ENCODE measurements at regions not wholly inside any gene's neighbourhood (a gene's known extent, or its start where the extent isn't known, plus 50 kb on each side); places are given as distances from the start of the nearest gene placed in this dataset.

DNA sequence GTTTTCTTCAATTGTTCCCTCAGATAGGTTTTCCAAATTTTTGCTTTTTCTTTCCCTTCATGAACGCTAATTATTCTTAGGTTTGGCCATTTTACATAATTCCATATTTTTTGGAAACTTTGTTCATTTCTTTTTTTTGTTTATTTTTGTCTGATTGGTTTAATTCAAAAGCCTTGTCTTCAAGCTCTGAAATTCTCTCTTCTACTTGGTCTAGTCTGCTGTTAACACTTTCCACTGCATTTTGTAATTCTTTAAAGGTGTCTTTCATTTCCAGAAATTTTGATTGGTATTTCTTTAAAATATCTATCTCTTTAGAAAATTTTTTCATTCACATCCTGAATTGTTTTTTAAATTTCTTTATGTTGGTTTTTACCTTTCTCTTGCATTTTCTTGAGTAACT is 63.9 kb upstream of the VLDLR start:
- WGBS, 2 experiments (ENCODE audit: low coverage in 1 of 2, low lambda C conversion rate in 2 of 2, missing lambda C conversion rate in 2 of 2) = 91 to 96% methylated on average over 1 of the region's 1 CpG
- H3K9me3 ChIP-seq (ENCODE audit: low read depth) = no peaks in the 10 kb centered on the region
- no peak overlapping the region for H3K4me3 ChIP-seq
- H2AFZ ChIP-seq = no peak overlapping the region
- peaks cover 26% of the 10 kb centered on the region for H3K4me1 ChIP-seq (ENCODE audit: insufficient read depth)
- H3K79me2 ChIP-seq (ENCODE audit: insufficient read depth) = no peaks in the 10 kb centered on the region
- H3K4me2 ChIP-seq (ENCODE audit: unreplicated experiment) = no peak overlapping the region
- H3K9me2 ChIP-seq (ENCODE audit: insufficient read depth) = no peaks in the 10 kb centered on the region
- no peaks in the 10 kb centered on the region for H3K36me3 ChIP-seq (ENCODE audit: low read depth)
- no peak for DNase-seq
- H3K27me3 ChIP-seq (replicated peaks; ENCODE audit: insufficient read depth) = no peaks in the 10 kb centered on the region
- no peak overlapping the region for H3K27ac ChIP-seq
- no peak overlapping the region for H3K9ac ChIP-seq
- H3F3A ChIP-seq (ENCODE audit: insufficient read depth) = peaks cover 24% of the 10 kb centered on the region
- H4K20me1 ChIP-seq (ENCODE audit: insufficient read depth) = no peaks in the 10 kb centered on the region
- in situ Hi-C loops (cut with MboI) = no loop called here
- TF ChIP-seq EZH2phosphoT487 (IDR thresholded peaks at IDR 0.05; ENCODE audit: insufficient read depth, low read depth) = no peak
- TF ChIP-seq EZH2 (IDR thresholded peaks at IDR 0.05; ENCODE audit: insufficient read depth, poor library complexity, severe bottlenecking) = no peak

DNA sequence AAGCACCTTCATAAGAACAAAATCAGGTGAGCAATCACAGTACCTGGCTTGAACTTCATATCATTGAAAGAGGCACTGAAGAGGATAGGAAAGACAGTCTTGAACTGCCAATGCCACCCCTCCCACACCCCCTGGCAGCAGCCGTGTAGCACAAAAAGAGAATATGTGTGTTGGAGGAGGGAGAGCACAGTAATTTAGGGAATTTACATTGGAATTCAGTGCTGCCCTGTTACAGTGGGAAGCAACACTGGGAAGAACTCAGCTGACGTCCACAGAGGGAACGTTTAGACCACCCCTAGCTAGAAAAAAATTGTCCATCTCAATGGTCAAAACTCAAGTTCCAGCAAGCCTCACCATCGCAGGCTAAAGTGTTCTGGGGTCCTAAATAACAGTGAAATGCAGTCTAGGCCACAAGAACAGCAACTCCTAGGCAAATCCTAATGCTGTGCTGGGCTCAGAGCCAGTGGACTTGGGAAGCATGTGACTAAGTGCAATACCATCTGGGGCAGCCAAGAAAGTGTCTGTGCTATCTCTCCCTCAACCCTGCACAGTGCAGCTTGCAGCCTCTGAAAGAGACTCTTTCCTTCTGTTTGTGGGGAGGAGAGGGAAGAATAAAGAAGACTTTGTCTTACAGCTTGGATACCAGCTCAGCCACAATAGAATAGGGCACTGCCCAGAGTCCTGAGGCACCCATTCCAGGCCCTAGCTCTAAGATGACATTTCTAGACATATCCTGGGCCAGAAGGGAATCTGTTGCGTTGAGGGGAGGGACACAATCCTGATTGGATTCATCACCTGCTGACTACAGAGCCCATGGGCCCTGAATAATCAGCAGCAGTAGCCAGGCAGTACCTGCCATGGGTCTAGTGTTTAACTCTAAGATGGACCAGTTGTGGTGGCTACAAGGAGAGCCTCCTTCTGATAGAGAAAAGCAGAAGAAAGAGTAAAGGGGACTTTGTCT is 62.1 kb upstream of the VLDLR start:
- DNase-seq = peak; percentile 94
- Histone ChIP-seq H3F3A (ENCODE audit: insufficient read depth) (peaks cover 24% of the 10 kb centered on the region), H3K9me3 (ENCODE audit: low read depth) (no peaks in the 10 kb centered on the region), H4K20me1 (ENCODE audit: insufficient read depth) (no peaks in the 10 kb centered on the region), H3K4me3 (peak overlapping the region; percentile 33), H3K4me1 (ENCODE audit: insufficient read depth) (peaks cover 26% of the 10 kb centered on the region), H3K27ac (peak overlapping the region; percentile 57), H3K9me2 (ENCODE audit: insufficient read depth) (no peaks in the 10 kb centered on the region), H3K36me3 (ENCODE audit: low read depth) (no peaks in the 10 kb centered on the region), H3K79me2 (ENCODE audit: insufficient read depth) (no peaks in the 10 kb centered on the region), H2AFZ (peak overlapping the region; percentile 72), H3K27me3 (replicated peaks; ENCODE audit: insufficient read depth) (no peaks in the 10 kb centered on the region), H3K9ac (peak overlapping the region; percentile 38), H3K4me2 (ENCODE audit: unreplicated experiment) (peak overlapping the region; percentile 64)
- 1 to 4% methylated on average over 5 of the region's 5 CpGs for WGBS, 2 experiments (ENCODE audit: low coverage in 1 of 2, low lambda C conversion rate in 2 of 2, missing lambda C conversion rate in 2 of 2)
- TF ChIP-seq EZH2phosphoT487 (IDR thresholded peaks at IDR 0.05; ENCODE audit: insufficient read depth, low read depth) (no peak), EZH2 (IDR thresholded peaks at IDR 0.05; ENCODE audit: insufficient read depth, poor library complexity, severe bottlenecking) (no peak)
- in situ Hi-C loops (cut with MboI) = no loop called here

DNA sequence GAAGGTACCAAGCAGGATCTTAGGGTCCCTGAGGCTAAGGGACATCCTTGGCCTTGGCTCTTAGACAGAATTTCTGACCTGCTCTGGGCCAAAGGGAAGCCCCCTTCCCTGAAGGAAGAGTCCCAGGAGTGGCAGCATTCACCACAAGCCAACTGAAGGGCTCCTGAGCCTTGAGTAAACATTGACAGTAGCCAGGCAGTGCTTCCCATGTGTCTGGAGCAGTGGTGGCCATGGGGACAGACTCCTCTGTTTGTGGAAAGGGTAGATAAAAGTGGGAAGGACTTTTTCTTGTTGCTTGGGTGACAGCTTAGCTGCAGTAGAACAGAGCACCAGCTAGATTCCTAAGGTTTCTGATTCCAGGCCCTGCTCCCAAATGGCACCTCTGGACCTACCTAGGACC is 61.4 kb upstream of the VLDLR start:
- H3K27ac ChIP-seq = peak overlapping the region; percentile 57
- TF ChIP-seq EZH2phosphoT487 (IDR thresholded peaks at IDR 0.05; ENCODE audit: insufficient read depth, low read depth) (no peak), EZH2 (IDR thresholded peaks at IDR 0.05; ENCODE audit: insufficient read depth, poor library complexity, severe bottlenecking) (no peak)
- H3K4me3 ChIP-seq = no peak overlapping the region
- 0 out of 2 replicates have a peak overlapping the region, but pooled peaks have one; percentile 72 for H2AFZ ChIP-seq
- H3K4me1 ChIP-seq (ENCODE audit: insufficient read depth) = peaks cover 26% of the 10 kb centered on the region
- H4K20me1 ChIP-seq (ENCODE audit: insufficient read depth) = no peaks in the 10 kb centered on the region
- no peaks in the 10 kb centered on the region for H3K36me3 ChIP-seq (ENCODE audit: low read depth)
- H3K9me2 ChIP-seq (ENCODE audit: insufficient read depth) = no peaks in the 10 kb centered on the region
- no peak overlapping the region for H3K9ac ChIP-seq
- H3F3A ChIP-seq (ENCODE audit: insufficient read depth) = peaks cover 24% of the 10 kb centered on the region
- H3K4me2 ChIP-seq (ENCODE audit: unreplicated experiment) = peak overlapping the region; percentile 64
- H3K9me3 ChIP-seq (ENCODE audit: low read depth) = no peaks in the 10 kb centered on the region
- no peaks in the 10 kb centered on the region for H3K27me3 ChIP-seq (replicated peaks; ENCODE audit: insufficient read depth)
- in situ Hi-C loops (cut with MboI) = no loop called here
- H3K79me2 ChIP-seq (ENCODE audit: insufficient read depth) = no peaks in the 10 kb centered on the region
- DNase-seq = peak; percentile 1

DNA sequence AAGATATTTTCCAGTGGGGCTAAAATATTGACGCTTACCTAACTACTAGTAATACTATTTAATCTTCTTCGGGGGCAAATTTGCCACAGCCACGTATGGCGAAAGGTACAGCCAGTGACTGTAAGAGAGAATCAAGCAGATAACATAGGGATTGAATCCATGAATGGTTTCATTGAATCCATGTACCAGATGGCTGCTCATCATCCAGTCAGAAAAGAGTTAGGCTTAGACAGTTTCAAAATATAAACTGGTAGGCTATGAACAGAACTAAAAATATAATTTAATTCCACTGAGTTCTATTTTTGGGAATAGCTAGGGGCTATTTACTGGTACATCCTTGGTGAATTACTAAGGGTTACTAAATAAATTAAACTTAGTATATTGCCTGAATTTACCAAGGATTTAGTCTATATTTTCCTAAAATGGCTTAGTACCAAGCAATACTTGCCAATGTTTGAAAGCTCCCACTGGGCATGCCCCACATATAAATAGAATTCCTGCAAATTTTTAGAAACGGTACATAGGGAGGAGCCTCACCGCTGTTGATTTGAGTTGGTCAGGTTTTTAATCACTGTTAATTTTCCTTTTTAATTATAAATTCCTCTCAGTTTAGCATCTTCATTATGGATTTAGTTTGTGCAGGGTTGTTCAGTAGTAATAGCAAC is 55.8 kb upstream of the VLDLR start:
- WGBS, 2 experiments (ENCODE audit: low coverage in 1 of 2, low lambda C conversion rate in 2 of 2, missing lambda C conversion rate in 2 of 2) = 85 to 88% methylated on average over 6 of the region's 6 CpGs
- no peaks in the 10 kb centered on the region for H3K9me3 ChIP-seq (ENCODE audit: low read depth)
- H3K27me3 ChIP-seq (replicated peaks; ENCODE audit: insufficient read depth) = no peaks in the 10 kb centered on the region
- no peak overlapping the region for H3K4me2 ChIP-seq (ENCODE audit: unreplicated experiment)
- no peak overlapping the region for H2AFZ ChIP-seq
- peaks cover 4% of the 10 kb centered on the region; the same call in 1 of the 2 replicates for H3K4me1 ChIP-seq (ENCODE audit: insufficient read depth)
- H3K36me3 ChIP-seq (ENCODE audit: low read depth) = no peaks in the 10 kb centered on the region
- no peaks in the 10 kb centered on the region for H4K20me1 ChIP-seq (ENCODE audit: insufficient read depth)
- no peaks in the 10 kb centered on the region for H3K9me2 ChIP-seq (ENCODE audit: insufficient read depth)
- no peak for DNase-seq
- H3K27ac ChIP-seq = no peak overlapping the region
- TF ChIP-seq EZH2 (IDR thresholded peaks at IDR 0.05; ENCODE audit: insufficient read depth, poor library complexity, severe bottlenecking) (no peak), EZH2phosphoT487 (IDR thresholded peaks at IDR 0.05; ENCODE audit: insufficient read depth, low read depth) (no peak)
- no peaks in the 10 kb centered on the region for H3K79me2 ChIP-seq (ENCODE audit: insufficient read depth)
- H3K4me3 ChIP-seq = no peak overlapping the region
- in situ Hi-C loops (cut with MboI) = no loop called here
- no peak overlapping the region for H3K9ac ChIP-seq
- H3F3A ChIP-seq (ENCODE audit: insufficient read depth) = no peaks in the 10 kb centered on the region

Data from GM23248 (cell line).